NOMO-1 (cell line): ENCODE measurements at regions not wholly inside any gene's neighbourhood (a gene's known extent, or its start where the extent isn't known, plus 50 kb on each side); places are given as distances from the start of the nearest gene placed in this dataset.
"Not testable (repeated sequence)": the region's sequence is repeated elsewhere in the genome, so short reads cannot be mapped to it uniquely, and the experiment has no call there.

Source experiments
- DNase-seq, 2 experiments: peaks; one replicate each; lab custom pipeline; 2025; ENCODE audit not compliant: unreplicated experiment in 2 of 2; lab: John Stamatoyannopoulos, UW

DNA sequence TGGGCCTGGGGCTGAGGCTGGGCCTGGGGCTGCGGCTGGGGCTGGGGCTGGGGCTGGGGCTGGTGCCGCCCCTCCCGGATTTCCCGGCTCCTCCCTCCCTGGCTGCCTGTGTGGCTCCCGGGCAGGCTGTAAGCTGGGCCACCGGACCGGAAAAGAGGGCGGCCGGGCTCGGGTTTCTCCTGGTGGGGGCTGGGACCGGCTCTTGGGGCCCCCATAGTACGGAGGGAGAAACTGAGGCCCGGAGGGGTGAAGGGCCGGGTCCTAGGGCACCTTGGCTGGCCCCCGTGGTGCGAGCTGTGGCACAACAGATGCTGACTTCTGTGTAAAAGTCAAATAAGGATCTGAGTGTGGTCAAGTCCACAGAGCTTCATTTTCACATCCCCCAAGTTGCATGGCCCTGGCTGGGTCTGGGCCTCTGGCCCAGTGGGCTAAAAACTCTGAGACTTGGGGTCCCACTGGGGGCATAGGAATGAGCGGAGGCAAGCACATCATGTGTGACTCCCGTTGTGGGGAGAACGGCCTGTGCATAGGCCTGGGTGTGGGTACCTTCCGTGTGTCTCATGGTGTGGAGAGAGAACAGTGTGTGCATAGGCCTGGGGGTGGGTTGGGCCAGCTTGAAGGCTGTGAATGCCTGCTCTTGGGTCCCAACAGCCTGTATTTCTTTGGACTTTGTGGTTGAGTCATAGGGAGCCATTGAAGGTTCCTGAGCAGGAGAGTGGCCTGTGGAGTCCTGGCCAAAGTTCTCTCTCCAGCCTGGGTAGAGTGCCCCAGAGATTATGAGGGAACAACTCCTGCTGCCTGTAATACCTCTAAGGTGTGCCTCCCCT is 123.9 kb upstream of the CIBAR2 start:
- DNase-seq = no peak

DNA sequence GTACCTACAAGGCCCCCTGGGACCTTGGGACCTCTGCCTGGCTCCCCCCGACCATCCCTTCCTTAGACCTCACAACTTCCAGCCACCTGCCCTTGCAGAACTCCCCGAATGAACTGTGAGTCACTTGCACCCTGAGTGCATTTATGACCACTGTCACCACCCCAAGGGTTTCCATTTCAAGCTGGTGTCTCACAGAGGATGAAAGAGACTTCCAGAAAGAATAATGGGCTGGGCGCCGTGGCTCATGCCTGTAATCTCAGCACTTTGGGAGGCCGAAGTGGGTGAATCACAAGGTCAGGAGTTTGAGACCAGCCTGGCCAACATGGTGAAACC is 124.5 kb upstream of the CIBAR2 start:
- DNase-seq = no peak

DNA sequence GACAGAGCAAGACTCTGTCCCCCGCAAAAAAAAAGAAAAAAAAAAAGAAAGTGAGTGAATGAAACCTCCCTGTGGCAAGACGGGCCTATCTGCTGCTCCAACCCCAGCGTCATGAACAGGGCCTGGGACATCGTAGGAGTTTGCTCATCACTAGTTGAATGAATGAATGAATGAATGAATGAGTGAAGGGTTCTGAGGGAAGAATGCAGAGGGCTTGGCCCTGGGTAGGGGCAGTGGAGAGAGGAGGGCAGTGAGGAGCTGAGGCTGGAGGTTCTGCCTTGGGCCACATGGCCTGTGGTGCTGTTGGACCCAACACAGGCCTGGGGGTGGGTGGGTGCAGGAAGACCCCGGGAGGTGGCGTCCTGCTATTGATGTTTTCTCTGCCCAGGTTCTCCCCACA is 125.5 kb upstream of the CIBAR2 start:
- DNase-seq = no peak

DNA sequence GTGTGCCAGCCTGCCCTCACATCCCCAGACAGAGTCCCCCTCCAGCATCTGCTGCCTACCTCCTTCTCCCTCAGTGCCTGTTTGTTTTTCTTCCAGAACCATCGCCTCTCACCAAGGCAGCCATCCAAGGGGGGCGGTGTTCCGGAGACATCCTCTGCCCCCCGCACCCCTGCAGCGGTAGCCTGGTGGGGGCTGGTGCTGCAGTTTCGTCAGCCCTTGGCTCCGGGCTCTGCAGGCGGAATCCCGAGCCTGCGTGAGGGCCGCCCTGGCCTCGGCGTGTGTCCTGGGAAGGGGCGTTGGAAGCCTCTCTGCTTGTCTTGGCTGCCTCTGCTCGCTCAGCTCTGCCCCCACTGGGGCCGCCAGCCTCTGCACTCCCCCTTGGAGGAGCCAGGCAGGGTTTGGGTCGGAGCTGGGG is 126.0 kb upstream of the CIBAR2 start:
- DNase-seq = no peak

DNA sequence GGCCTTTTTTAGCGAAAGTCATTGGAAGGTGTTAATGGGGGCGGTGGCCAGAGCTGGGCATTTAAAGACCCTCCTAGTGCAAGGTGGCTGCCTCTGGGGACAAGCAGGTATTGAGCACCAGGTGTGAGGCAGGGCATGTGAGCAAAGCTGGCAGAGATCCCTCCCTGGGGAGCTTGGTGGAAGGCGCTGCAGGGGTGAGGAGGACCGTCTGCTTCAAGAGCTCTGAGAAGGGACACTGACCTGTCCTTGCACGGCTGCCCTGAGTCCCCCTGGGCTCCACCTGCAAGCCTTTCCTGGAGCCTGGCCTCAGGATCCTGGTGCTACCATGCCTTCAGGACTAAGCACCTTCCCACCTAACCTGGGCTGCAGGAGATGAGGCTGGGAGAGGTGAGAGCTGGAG is 127.0 kb upstream of the CIBAR2 start:
- no peak for DNase-seq

DNA sequence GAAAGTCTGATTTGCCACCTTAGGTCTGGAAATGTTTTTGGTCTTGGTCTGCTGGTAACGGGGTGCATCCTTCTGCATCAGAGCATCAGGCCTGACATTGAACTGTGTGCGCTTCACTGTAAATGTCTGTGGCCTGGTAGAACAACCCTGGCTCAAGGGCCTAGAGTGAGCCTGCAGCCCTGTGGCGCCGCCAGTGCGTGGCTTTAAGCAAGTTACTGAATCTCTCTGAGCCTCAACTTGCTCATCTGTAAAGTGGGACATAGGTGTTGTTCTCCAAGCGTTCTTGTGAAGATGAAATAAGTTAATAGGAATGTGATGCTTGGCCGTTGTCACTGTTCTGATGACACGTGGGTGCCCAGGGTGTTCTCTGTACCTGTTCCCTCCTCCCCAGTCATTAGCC is 127.6 kb upstream of the CIBAR2 start:
- no peak for DNase-seq

DNA sequence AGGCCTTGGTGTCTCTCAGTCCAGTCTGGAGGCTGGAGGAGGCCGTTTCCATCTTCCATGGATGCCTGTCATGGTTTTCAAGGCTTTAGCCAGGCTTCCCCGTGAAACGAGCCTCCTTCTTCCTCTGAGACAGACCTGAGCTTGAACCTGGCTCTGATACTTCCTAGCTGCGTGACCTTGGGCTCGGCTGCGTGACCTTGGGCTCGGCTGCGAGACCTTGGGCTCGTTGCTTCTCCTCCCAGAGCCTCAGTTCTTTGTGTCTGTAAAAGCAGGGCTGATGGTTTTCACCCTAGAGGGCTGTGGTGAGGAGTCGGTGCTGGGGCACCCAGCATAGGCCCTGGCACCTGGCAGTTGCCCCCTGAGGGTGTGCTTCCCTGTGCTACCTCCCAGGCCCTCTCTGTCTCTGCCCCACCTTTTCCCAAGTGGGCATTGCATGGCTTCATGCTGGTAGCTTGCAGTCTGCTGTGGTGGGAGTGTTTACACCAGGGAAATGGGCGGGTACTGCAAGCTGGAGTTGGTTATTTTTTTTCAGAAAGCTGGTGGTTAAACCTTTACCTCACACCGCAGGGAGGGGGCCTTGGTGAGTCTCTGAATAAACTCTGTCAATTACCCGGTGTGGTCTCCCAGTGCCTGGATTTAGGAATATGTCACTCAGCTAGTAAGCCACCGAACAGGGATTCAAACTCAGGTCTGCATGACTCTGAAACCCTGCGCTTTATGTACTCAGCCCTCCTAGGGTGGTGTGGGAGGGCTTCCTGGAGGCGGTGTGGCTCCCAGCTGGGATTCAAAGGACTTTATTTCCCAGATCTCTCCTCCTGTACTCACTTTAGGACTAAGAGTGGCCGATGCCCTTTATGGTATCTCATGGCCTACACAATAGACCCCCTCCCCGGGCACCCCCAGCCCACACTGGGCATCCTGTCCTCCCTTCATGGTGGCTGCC is 129.0 kb upstream of the CIBAR2 start:
- no peak for DNase-seq

DNA sequence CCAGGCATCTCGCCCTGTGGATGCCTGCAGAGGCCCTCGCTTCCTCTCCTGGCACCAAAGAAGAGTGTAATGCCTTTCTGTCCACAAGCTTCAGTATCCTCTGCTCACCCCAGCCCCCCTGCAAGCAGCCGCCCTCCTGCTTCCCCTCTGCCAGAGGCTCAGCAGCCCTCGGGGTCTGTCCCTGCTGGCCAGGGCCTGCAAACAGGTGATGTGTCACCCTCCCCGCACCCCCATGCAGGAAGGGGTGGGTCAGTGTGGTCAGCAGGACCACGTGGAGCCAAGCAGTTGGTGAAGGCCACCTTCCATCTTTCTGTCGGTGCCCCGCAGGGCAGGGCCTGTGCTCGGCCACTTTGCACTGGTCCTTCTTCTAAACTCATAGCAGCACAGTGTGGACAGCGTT is 129.9 kb upstream of the CIBAR2 start:
- no peak for DNase-seq

DNA sequence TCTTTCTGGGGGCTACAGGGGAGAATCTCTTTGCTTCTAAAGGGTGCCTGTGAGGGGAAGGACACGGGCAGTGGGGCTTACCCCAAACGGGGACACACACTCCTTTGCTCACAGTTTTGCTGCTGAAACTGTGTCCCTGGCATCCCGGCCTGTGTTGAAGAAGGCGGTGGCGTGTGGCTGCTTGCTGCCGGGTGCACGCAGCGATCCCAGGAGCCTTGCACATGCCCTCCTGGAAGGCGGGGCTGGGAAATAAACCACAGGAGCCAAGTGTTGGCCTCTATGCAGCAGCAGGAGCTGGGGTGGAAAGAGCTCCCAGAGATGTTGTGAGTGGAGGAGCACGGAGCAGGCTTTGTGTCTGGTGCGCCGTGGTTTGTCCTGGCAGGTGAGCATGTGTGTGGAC is 131.0 kb upstream of the CIBAR2 start:
- no peak for DNase-seq

DNA sequence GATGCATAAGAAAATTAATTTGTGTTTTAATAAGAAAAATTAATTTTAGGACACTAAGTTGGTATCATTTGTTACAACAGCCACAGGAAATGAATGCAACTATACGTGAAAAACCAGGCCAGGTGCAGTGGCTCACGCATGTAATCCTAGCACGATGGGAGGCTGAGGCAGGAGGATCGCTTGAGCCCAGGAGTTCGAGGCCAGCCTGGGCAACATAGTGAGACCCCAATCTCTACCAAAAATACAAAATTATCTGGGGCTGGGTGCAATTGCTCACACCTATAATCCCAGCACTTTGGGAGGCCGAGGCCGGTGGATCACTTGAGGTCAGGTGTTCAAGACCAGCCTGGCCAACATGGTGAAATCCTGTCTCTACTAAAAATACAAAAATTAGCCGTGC is 132.2 kb upstream of the CIBAR2 start:
- not testable (repeated sequence) for DNase-seq

DNA sequence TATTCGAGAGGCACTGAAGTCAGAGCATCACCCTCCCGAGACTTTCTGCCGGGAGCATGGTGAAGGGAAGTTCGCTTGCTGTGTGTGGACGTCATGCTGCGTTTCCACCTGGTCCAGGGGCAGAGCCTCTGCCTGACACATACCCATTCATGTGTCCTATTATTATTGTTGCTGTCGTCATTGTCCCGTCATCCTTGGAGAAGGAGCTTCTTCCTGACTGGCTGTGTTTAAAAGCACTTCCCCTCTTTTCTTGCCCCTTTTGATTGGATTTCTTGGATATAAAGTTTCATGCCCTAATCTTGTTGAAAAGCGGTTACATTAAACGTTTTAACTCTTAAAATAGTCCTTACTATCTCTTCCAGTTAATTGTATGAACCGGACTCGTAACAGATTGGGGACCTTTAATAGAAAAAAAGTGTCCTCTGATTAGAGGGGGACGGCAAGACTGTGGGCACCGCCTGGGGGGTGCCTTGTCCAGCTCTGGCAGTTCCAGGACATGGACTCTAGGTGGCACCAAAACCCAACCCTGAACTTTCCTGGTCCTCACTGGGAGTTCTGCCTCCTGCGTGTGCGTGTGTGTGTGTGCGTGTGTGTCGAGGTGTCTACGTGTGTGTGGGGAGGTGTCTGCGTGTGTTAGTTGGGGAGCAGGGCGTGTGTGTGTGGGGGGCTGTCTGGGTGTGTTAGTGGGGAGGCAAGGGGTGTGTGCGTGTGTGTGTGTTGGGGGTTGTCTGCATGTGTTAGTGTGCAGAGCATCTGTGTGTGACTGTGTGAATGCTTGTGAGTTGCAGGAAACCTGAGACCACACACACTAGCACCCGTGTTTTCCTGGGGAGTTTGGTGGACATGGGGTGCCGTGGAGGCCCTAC is 133.3 kb upstream of the CIBAR2 start:
- DNase-seq = peak; percentile 15 to 40

DNA sequence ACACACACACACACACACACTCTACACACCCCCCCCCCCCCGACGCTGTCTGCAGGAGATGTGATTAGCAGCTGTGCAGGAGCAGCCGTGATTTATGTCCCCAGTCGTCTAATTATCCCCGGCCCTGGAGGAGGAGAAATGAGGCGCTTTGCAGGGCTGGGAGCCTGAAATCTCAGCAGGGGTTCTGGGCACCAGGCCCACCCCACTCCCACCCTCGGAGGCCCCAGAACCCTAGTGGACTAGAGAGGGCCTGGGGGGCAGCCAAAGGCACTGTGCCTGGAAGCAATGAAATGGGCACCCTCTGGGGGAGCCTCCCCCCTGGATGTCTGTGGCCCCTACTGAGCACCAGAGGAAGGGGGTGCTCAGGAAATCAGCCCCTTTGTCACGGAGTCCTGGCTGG is 134.2 kb upstream of the CIBAR2 start:
- no peak for DNase-seq

DNA sequence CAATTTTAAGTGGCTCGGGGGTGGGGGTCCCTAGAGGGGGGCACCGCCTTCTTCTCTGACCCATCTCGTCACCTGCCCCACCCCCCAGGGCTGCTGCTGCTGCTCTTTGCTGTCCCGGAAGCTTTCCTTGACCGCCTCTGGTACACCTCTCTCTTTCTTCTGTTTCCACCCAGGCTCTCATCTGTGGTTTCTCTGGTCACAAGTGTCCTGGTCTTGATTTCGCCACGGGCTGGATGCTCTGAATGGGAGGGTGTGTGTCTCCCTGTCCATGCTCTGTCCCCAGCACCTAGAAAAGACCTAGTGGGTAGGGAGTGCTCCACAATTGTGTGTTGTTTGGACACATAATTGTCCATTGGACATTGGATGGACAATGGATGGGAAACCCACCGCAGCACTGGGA is 134.7 kb upstream of the CIBAR2 start:
- DNase-seq = no peak

DNA sequence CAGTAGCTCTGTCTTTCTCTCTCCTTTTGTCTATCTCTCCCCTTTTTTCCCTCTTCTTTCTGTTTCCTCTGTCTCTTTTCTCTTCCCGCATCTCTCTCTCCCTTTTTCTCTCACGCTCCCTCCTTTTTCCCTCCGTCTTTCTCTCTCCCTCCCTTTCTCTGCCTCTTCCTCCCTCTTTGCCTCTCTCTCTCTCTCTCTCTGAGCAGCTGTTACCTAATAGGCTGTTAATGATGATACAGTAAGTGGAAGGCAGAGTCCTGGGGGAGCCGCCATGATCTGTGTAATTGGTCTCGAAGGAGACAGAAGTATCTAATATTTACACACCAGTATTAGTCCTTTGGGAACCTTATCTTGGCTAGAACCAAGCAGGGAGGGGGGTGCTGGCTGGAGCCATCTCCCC is 136.1 kb upstream of the CIBAR2 start:
- no peak for DNase-seq

DNA sequence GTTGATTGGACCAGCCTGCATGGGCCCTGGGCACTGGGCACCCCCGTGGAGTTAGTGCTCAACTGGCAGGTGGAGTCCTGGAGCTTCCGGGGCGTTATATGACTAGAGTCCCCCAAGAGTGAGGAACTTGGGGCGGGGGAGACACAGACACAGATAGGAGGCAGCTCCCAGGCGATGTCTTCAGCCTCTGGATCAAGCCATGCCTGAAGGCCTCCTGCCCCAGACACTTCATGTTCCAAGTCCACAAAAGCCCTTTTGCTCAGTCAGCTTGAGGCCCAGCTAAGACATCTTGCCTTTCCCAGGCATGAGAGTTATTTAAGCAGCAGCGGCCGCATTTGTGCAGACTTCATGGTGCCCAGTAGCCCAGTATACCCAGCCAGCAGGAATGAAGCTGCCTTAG is 136.6 kb upstream of the CIBAR2 start:
- no peak for DNase-seq

DNA sequence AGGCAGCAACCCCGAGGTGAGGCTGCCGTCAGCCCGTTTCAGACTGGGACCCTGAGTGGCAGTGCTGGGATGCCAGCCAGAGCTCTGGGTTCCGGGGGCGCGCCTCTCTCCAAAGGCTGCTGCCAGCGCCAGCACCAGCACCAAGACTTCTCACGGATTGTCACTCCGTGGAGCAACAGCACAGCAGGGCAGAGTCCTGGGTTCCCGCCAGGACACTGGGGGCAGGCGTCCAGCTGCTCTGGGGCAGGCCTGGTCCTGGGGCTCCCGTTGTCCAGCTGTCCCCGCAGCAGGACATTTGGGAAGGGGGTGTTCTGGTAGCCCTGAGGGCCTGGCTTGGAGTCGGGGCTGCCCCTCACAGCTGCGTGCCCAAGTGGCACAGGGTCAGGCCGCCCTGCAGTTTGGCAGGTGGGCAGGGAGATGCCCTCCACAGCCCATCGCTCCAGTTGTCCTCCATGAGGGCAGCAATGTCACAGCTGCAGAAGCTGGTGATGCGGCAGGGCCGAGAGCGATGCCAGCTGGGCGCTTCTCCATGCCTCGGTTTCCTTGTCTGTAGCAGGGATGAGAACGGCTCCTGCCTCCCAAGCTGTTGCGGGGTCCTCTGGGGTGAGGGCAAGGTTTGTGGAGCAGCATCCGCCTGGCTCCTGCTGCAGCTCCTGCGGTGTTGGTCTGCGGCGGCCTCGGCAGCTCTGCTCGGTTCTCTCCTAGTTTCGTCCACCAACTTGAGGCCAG is 137.3 kb upstream of the CIBAR2 start:
- DNase-seq = no peak

DNA sequence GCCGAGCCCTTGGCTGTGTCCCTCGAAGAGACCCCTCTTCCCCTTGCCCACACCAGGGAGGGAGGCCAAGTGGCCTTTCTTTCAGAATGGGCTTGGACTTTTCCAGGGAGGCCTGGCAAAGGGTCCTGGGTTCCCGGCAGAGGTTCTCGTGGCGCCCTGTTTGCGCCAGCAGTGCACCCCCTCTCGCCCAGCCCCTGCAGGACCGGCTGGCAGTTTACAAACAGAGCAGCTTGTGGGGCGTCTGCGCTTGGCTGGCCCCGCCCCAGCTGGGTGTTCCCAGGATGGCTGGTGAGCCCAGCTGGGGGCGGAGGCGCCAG is 137.8 kb upstream of the CIBAR2 start:
- no peak for DNase-seq

DNA sequence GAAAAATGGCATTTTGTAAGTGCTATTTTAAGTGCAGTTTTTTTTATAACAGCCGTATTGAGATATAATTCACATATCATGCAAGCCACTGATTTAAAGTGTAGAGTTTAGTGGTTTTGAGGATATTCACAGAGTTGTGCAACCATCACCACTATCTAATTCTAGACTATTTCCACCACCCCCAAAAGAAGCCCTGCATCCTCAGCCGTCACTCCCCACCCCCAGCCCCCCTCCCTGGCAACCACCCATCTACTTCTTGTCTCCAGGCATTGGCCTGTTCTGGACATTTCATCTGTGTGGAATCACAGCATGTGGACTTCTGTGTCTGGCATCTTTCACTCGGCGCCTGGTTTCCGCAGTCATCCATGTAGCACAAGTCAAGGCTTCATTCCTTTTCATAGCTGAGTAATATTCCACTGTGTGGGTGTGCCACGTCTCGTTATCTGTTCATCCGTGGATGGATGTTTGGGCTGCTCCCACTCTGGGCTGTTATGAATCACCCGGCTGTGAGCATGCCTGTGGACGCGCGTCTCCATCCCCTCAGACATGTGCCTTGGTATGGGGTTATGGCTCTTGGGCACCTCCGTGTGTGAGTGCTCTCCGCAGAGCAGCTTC is 138.4 kb upstream of the CIBAR2 start:
- DNase-seq = no peak

DNA sequence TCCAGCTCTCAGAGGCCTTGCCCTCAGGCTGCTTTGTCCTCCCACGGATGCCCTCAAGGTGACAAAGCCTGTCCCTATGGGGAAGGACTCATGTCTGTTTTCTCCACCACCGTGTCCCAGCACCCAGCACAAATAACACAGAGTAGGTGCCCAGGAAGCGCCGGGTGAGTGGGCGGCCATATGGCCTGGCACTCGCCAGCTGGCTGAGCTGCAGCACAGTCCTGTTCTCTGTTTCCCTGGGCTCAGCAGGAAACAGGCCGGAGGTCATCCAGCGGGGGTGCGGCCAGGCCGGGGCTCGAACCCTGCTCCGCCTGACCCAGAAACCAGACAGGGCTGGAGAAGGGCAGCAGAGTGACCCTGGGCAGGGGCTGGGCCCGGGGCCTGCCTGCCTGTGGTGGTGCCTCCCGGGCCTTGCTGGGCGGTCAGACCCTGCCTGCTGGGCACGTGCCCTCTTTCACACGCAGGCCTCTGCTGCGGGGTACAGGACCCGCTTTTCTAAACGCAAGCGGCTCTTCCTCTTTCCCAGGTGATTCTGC is 139.0 kb upstream of the CIBAR2 start:
- DNase-seq = no peak

DNA sequence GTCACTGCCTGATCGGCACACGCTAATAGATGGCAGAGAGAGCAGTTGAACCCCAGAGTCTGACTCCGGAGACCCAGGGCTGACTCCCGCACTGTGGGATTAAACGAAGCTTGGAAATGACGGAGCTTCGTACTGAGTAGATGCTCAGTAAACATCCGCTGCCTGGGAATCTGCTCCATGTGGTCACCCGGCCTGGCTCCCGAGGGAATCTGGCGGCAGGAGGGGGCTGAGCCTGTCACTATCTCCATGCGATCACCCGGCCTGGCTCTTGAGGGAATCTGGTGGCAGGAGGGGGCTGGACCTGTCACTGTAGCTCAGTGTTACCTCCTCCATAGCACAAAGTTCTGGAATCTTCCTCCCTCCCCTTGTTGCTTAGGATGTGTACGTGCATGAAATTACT is 139.7 kb upstream of the CIBAR2 start:
- DNase-seq = no peak
